Ovary (tissue), 3 donors: ENCODE measurements at regions not wholly inside any gene's neighbourhood (a gene's known extent, or its start where the extent isn't known, plus 50 kb on each side); places are given as distances from the start of the nearest gene placed in this dataset.

ENCODE experiments used
- CTCF ChIP-seq, 3 donors: fragments of 450-650 bp in 2 of 3; fragments of 200-600 bp in 1 of 3; IDR thresholded peaks; one replicate each; pipeline versions ENCODE4 v1.5.1 to v1.8.0; 2016 to 2022; ENCODE audit warnings: antibody characterized with exemption in 3 of 3, mild to moderate bottlenecking in 1 of 3
- EP300 ChIP-seq: sonication (generic); formaldehyde crosslinking; IDR thresholded peaks from one replicate; pipeline ENCODE4 v1.6.1; 2017; ENCODE audit warnings: antibody characterized with exemption
- POLR2A ChIP-seq: fragments of 450-650 bp; IDR thresholded peaks from one replicate; pipeline ENCODE4 v1.6.1; 2017; ENCODE audit warnings: antibody characterized with exemption, mild to moderate bottlenecking, moderate library complexity
- donor health status: DM: no; HTN: no; CAD: no.

GRCh38 chr2:103167599-103167998 is 405.8 kb downstream of the TMEM182 start:
- TF ChIP-seq CTCF (IDR thresholded peaks at IDR 0.05) (no peak), POLR2A (no peak), EP300 (no peak)
